B cell (primary cell): ENCODE measurements at regions not wholly inside any gene's neighbourhood (a gene's known extent, or its start where the extent isn't known, plus 50 kb on each side); places are given as distances from the start of the nearest gene placed in this dataset.

Experiments used
- CTCF ChIP-seq: fragments of 200-600 bp; IDR thresholded peaks from one replicate; pipeline ENCODE4 v1.8.0; 2022; ENCODE audit warnings: antibody characterized with exemption, mild to moderate bottlenecking
- EZH2 ChIP-seq: IDR thresholded peaks from 2 replicates; pipeline ENCODE4 v1.6.1; 2012; ENCODE audit warnings: borderline replicate concordance, low read depth, mild to moderate bottlenecking, moderate library complexity, low read length; ENCODE audit not compliant: insufficient read depth, poor library complexity, severe bottlenecking

GRCh38 chr11:45476126-45476525 lies 189.3 kb downstream of the CHST1 start:
- TF ChIP-seq EZH2: no peak
- no peak for TF ChIP-seq CTCF
